Pancreas (tissue), 10 donors: ENCODE measurements at regions not wholly inside any gene's neighbourhood (a gene's known extent, or its start where the extent isn't known, plus 50 kb on each side); places are given as distances from the start of the nearest gene placed in this dataset.

Experiments
- ATAC-seq, 4 donors: fragments of 200-7000 bp; cut with Tn5 transposase; one replicate each; pipeline versions ENCODE4 v1.8.0 to v1.9.1; 2020; ENCODE audit warnings: mild to moderate bottlenecking in 4 of 4, moderate library complexity in 4 of 4
- DNase-seq, 6 donors: peaks; one replicate each; pipeline ENCODE4 v3.0.0-alpha.2; 2020
- FAIRE-seq: peaks from 2 replicates; lab custom pipeline; 2012; peaks lifted over from hg19 to GRCh38; lab: Jason Lieb, UNC
- H3K27ac ChIP-seq, 4 donors: fragments of 200-600 bp; sonication (generic); 1 replicate in 3 of 4; 2 replicates in 1 of 4; pipeline versions ENCODE4 v1.5.0 to v1.8.0; 2020
- H3K27me3 ChIP-seq, 4 donors: fragments of 200-600 bp; one replicate each; pipeline ENCODE4 v1.8.0; 2021
- H3K36me3 ChIP-seq, 3 donors: fragments of 200-600 bp; sonication (generic) in 1 of 3; one replicate each; pipeline versions ENCODE4 v1.5.0 to v1.8.0; 2020 to 2021
- H3K4me1 ChIP-seq, 3 donors: fragments of 200-600 bp; one replicate each; pipeline ENCODE4 v1.8.0; 2021
- H3K4me3 ChIP-seq, 4 donors: fragments of 200-600 bp; sonication (generic) in 2 of 4; one replicate each; pipeline versions ENCODE4 v1.5.0 to v1.8.0; 2020 to 2021
- H3K9me3 ChIP-seq, 4 donors: fragments of 200-600 bp; one replicate each; pipeline ENCODE4 v1.8.0; 2021
- WGBS, 2 donors: extraction: QIAGEN DNeasy Blood & Tissue Kit; methylation state at CpG; one replicate each; pipeline ENCODE4 v1.1.7; 2013; 5-methylcytosine and 5-hydroxymethylcytosine counted together
- intact Hi-C, 3 donors: fragments of 100-400 bp; cut with DNase I; formaldehyde crosslinking; loops; one replicate each; pipeline versions ENCODE4 v1.11.1 to v1.14.2; 2022
- TF ChIP-seq, protein P1 (sequence below), 4 donors: fragments of 200-600 bp; sonication (generic) in 3 of 4; IDR thresholded peaks; one replicate each; pipeline versions ENCODE4 v1.5.0 to v1.8.0; 2021; ENCODE audit warnings: antibody characterized with exemption in 4 of 4
- donor health status: healthy with polysubstance abuse.
- donor health status: DM: no; HTN: no; CAD: no; lungs with moderate emphysema.
- donor health status: DM: no; HTN: no; CAD: no.
- donor health status: control.
- donor health status: control.
- donor health status: Bipolar disorder and iron deficiency.
- donor health status: DM: yes; HTN: yes; CAD: no.
- donor health status: DM: no; HTN: no; CAD: no.
- donor health status: DM: no; HTN: no; CAD: no.
- donor health status: DM: yes; HTN: yes; CAD: no.

- Histone ChIP-seq H3K27ac (no peak overlapping the region), H3K36me3 (no peaks in the 10 kb centered on the region), H3K4me1 (no peaks in the 10 kb centered on the region), H3K4me3 (no peak overlapping the region), H3K9me3 (no peaks in the 10 kb centered on the region), H3K27me3 (no peaks in the 10 kb centered on the region)
- intact Hi-C loops = no loop called here
- 48 to 63% methylated on average over 1 of the region's 1 CpG for WGBS, 2 donors
- DNase-seq (no peak), ATAC-seq (no peak), FAIRE-seq (no peak)
- TF ChIP-seq, protein P1, sequence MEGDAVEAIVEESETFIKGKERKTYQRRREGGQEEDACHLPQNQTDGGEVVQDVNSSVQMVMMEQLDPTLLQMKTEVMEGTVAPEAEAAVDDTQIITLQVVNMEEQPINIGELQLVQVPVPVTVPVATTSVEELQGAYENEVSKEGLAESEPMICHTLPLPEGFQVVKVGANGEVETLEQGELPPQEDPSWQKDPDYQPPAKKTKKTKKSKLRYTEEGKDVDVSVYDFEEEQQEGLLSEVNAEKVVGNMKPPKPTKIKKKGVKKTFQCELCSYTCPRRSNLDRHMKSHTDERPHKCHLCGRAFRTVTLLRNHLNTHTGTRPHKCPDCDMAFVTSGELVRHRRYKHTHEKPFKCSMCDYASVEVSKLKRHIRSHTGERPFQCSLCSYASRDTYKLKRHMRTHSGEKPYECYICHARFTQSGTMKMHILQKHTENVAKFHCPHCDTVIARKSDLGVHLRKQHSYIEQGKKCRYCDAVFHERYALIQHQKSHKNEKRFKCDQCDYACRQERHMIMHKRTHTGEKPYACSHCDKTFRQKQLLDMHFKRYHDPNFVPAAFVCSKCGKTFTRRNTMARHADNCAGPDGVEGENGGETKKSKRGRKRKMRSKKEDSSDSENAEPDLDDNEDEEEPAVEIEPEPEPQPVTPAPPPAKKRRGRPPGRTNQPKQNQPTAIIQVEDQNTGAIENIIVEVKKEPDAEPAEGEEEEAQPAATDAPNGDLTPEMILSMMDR (IDR thresholded peaks at IDR 0.05) = no peak
Observed at GRCh38 chr1:78415165-78415564, 75.6 kb upstream of the PTGFR start.

DNA sequence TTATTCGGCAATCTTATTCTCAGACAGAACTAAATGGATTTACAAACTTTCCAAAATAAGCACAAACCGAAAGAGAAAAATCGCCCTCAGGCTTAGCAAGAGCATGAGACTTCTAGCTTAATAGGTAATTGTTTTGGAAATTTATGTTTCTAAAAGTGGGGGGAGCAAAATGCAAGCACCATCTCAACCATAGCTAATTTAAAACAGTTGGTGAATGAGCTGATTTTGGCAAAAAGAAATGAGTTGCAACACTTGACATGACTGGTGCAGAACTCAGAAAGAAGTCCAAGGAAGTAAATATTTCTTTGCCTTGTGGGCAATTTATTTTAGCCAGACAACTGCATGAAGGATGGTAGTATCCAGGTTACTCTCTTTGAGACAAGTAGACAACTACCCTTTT, 71.5 kb upstream of the PTGFR start:
- no peak for FAIRE-seq
- WGBS, 2 donors = 73 to 80% methylated on average over 3 of the region's 3 CpGs
- Histone ChIP-seq H3K27me3 (no peaks in the 10 kb centered on the region), H3K27ac (no peak overlapping the region), H3K36me3 (no peaks in the 10 kb centered on the region), H3K4me1 (no peaks in the 10 kb centered on the region), H3K4me3 (no peak overlapping the region), H3K9me3 (no peaks in the 10 kb centered on the region)
- intact Hi-C loops = no loop called here
- no peak for DNase-seq
- ATAC-seq = no peak
- TF ChIP-seq, protein P1 (IDR thresholded peaks at IDR 0.05) = no peak

DNA sequence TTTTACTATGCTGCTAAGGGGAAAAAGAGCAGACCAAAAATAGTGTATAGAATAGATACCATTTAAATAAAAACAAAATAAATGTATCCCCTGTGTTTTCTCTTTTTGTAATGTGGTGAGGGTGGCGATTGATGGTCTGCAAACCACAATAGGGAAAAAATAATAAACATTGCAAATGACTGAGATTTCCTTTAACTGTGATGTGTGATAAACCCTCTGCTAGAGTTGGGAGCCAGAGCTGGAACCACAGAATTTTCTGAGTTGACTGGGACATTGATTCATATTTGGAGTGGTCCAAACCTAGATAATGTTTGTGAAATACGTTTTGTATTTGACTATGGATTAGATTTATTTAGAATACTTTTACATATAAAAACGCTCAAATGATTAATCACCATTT, 70.6 kb upstream of the PTGFR start:
- TF ChIP-seq, protein P1 (IDR thresholded peaks at IDR 0.05) = no peak
- H3K9me3 ChIP-seq = no peaks in the 10 kb centered on the region
- ATAC-seq (no peak), DNase-seq (no peak), FAIRE-seq (no peak)
- WGBS, 2 donors = 54 to 67% methylated on average over 3 of the region's 3 CpGs
- H3K27me3 ChIP-seq = no peaks in the 10 kb centered on the region
- intact Hi-C loops = no loop called here
- H3K36me3 ChIP-seq = no peaks in the 10 kb centered on the region
- no peaks in the 10 kb centered on the region for H3K4me1 ChIP-seq
- H3K4me3 ChIP-seq = no peak overlapping the region
- H3K27ac ChIP-seq = no peak overlapping the region

GRCh38 chr1:78420688-78421087, 70.1 kb upstream of the PTGFR start:
- no peaks in the 10 kb centered on the region for H3K36me3 ChIP-seq
- no peaks in the 10 kb centered on the region for H3K4me1 ChIP-seq
- H3K9me3 ChIP-seq = no peaks in the 10 kb centered on the region
- FAIRE-seq (no peak), ATAC-seq (no peak), DNase-seq (no peak)
- intact Hi-C loops = no loop called here
- H3K4me3 ChIP-seq = no peak overlapping the region
- H3K27ac ChIP-seq = no peak overlapping the region
- H3K27me3 ChIP-seq = no peaks in the 10 kb centered on the region
- TF ChIP-seq, protein P1 (IDR thresholded peaks at IDR 0.05) = no peak

- ATAC-seq (no peak), DNase-seq (no peak), FAIRE-seq (no peak)
- H3K27ac ChIP-seq = no peak overlapping the region
- no peaks in the 10 kb centered on the region for H3K9me3 ChIP-seq
- intact Hi-C loops = no loop called here
- no peaks in the 10 kb centered on the region for H3K27me3 ChIP-seq
- H3K4me1 ChIP-seq = no peaks in the 10 kb centered on the region
- H3K36me3 ChIP-seq = no peaks in the 10 kb centered on the region
- TF ChIP-seq, protein P1 (IDR thresholded peaks at IDR 0.05) = no peak
- 83 to 87% methylated on average over 5 of the region's 5 CpGs for WGBS, 2 donors
- no peak overlapping the region for H3K4me3 ChIP-seq
Observed at GRCh38 chr1:78424720-78425119, 66.1 kb upstream of the PTGFR start.
